Bronchial epithelial cell (primary cell): ENCODE measurements at regions not wholly inside any gene's neighbourhood (a gene's known extent, or its start where the extent isn't known, plus 50 kb on each side); places are given as distances from the start of the nearest gene placed in this dataset.
"Not testable (repeated sequence)": the region's sequence is repeated elsewhere in the genome, so short reads cannot be mapped to it uniquely, and the experiment has no call there.

Experiments
- DNase-seq: peaks from one replicate; pipeline ENCODE4 v3.0.0-alpha.2; 2010; ENCODE audit warnings: low read depth
- FAIRE-seq: peaks from 2 replicates; lab custom pipeline; 2011; peaks lifted over from hg19 to GRCh38; lab: Jason Lieb, UNC
- H3K27me3 ChIP-seq: 2 replicates; pipeline ENCODE4 v1.5.1; 2011; ENCODE audit warnings: low read length; ENCODE audit not compliant: control insufficient read depth, insufficient read depth
- H3K36me3 ChIP-seq: 2 replicates; pipeline ENCODE4 v1.5.1; 2011; ENCODE audit warnings: low read length; ENCODE audit not compliant: control insufficient read depth, insufficient read depth
- H3K4me3 ChIP-seq: 2 replicates; pipeline ENCODE4 v1.5.1; 2011; ENCODE audit warnings: mild to moderate bottlenecking, low read depth, low read length, control low read depth
- CTCF ChIP-seq: IDR thresholded peaks from 2 replicates; pipeline ENCODE4 v1.5.1; 2011; ENCODE audit warnings: mild to moderate bottlenecking, moderate library complexity, low read length, control low read depth, inconsistent platforms; ENCODE audit not compliant: insufficient read depth, severe bottlenecking

- DNase-seq (no peak), FAIRE-seq (no peak)
- H3K36me3 ChIP-seq: no peaks in the 10 kb centered on the region
- TF ChIP-seq CTCF: no peak
- no peaks in the 10 kb centered on the region for H3K27me3 ChIP-seq
- H3K4me3 ChIP-seq: no peak overlapping the region
Observed at GRCh38 chr11:60592601-60593000, 77.4 kb downstream of the MS4A13 start.

DNA sequence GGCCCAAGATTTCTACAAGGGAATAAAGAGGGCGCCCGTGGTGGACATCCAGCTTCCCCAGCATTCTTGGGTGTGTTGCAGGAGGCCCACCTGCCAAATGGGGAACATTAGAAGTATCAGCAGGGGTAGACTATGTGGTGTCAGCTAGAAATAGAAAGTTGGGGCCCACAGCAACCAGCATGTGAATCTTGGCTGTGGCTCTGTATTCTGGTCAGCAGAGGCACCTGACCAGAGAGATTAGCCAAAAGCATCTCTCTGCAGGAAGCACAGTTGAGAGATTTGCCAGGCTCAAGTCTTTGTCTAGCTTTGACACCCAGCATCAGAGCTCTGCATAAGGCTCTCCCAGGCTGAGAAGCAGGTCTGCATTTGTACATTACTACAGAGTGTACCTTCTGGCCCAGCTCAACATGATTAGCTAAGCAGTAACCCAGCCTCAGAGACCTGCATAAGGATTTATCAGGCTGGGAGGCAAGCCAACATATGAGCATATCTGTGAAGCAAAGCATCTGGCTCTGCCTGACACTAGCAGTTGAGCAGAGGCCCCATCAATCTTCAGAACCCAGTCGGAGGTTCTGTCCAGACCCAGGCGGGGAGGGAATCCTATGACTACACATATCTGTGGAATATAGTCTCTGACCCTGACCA, 79.9 kb downstream of the MS4A13 start:
- Histone ChIP-seq H3K27me3 (no peaks in the 10 kb centered on the region), H3K4me3 (no peak overlapping the region), H3K36me3 (no peaks in the 10 kb centered on the region)
- FAIRE-seq: peak; percentile 66
- TF ChIP-seq CTCF: no peak
- no peak for DNase-seq

DNA sequence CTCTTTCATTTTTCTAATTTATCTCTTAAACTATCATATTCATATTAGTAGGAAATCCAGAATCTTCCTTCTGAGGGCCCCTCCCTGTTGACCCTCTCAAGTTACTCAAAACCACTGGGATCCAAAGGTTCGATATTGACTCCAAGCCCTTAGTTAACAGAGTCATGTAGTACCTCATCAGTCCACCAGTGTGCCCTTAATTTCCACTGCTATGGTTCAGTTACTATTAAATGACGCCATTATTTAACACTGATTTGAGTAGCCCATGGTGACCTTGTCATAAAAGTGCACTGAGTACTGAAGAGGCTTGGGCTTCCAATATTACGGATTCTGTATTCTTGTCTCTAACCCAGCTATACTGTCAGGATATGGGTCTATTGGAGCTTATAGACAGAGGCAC, 91.9 kb upstream of the MS4A8 start:
- Histone ChIP-seq H3K36me3 (no peaks in the 10 kb centered on the region), H3K27me3 (no peaks in the 10 kb centered on the region), H3K4me3 (no peak overlapping the region)
- DNase-seq (no peak), FAIRE-seq (no peak)
- no peak for TF ChIP-seq CTCF

DNA sequence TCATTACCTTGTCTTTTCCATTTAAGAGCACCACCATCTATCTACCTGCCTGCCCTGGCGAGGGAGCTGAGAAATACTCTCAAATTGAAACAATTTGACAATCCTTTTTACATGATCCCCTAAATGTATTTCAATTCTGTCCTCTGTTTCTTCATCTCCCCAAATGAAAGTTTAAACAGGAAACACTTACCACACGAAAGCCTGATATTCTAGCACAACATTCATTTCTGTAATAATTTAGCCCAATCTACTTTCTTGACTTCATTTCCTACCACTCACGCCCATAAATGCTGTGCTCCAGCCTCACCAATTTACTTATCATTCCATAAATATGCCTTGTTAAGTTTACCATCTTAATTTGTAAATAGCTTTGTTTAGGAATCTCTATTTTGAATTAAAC, 89.8 kb upstream of the MS4A8 start:
- FAIRE-seq: no peak
- Histone ChIP-seq H3K36me3 (no peaks in the 10 kb centered on the region), H3K27me3 (no peaks in the 10 kb centered on the region), H3K4me3 (no peak overlapping the region)
- TF ChIP-seq CTCF: no peak
- DNase-seq: no peak

DNA sequence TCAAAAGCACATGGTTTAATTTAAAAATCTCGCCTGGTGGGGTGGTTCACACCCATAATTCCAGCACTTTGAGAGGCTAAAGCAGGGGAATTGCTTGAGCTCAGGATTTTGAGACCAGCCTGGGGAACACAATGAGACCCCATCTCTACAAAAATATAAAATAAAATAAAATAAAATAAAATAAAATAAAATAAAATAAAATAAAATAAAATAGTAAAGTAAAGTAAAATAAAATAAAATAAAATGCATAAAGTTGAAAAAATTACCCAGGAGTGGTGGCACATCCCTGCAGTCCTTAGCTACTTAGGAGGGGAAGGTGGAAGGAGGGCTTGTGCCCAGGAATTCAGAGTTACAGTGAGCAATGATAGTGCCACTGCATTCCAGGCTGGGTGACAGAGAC, 88.7 kb upstream of the MS4A8 start:
- no peaks in the 10 kb centered on the region for H3K36me3 ChIP-seq
- no peaks in the 10 kb centered on the region for H3K27me3 ChIP-seq
- FAIRE-seq: no peak
- DNase-seq: no peak
- H3K4me3 ChIP-seq: no peak overlapping the region
- TF ChIP-seq CTCF: no peak

DNA sequence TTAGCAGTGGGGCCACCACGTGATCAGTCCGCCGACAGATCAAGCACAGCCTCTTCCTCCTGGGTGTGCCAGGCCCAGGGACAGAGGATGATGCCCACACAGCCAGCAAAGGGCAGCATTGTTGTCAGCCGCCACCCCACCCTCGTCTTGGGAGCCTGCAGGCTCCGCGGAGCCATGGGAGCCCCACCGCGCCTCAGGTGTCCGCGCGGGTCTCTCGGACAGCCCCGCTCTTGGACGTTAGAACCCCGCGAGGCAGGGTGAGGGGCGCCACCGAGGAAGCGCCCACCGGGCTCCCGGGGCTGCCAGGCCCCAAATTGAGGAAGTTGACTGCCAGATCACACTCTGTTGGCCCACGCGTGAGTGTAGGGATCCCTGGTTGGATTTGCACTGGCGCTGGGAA, 83.9 kb upstream of the MS4A8 start:
- FAIRE-seq (no peak), DNase-seq (no peak)
- H3K4me3 ChIP-seq: no peak overlapping the region
- no peaks in the 10 kb centered on the region for H3K27me3 ChIP-seq
- no peak for TF ChIP-seq CTCF
- no peaks in the 10 kb centered on the region for H3K36me3 ChIP-seq

GRCh38 chr11:60621940-60622339, 77.5 kb upstream of the MS4A8 start:
- not testable (repeated sequence) for FAIRE-seq, H3K4me3 ChIP-seq, DNase-seq, H3K27me3 ChIP-seq, H3K36me3 ChIP-seq

DNA sequence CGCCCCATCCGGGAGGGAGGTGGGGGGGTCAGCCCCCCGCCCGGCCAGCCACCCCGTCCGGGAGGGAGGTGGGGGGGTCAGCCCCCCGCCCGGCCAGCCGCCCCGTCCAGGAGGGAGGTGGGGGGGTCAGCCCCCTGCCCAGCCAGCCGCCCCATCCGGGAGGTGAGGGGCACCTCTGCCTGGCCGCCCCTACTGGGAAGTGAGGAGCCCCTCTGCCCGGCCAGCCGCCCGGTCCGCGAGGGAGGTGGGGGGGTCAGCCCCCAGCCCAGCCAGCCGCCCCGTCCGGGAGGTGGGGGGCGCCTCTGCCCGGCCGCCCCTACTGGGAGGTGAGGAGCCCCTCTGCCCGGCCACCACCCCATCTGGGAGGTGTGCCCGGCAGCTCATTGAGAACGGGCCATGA, 76.6 kb upstream of the MS4A8 start:
- DNase-seq, FAIRE-seq: not testable (repeated sequence)

More for the DNA sequence above, 76.6 kb upstream of the MS4A8 start:
- H3K36me3 ChIP-seq, H3K27me3 ChIP-seq, H3K4me3 ChIP-seq: not testable (repeated sequence)
